Naive thymus-derived CD4-positive, alpha-beta T cell (primary cell): ENCODE measurements at regions not wholly inside any gene's neighbourhood (a gene's known extent, or its start where the extent isn't known, plus 50 kb on each side); places are given as distances from the start of the nearest gene placed in this dataset.

Experiments used
- ATAC-seq: fragments of 150-1000 bp; cut with Tn5 transposase; 2 replicates; pipeline ENCODE4 v1.10.0; 2021; ENCODE audit warnings: mild to moderate bottlenecking, moderate library complexity
- CTCF ChIA-PET: fragments of 350-600 bp; sonication (Branson Sonifier 250); formaldehyde crosslinking; loops from one replicate; lab custom pipeline; 2021; ENCODE audit warnings: antibody characterized with exemption; lab: Charles Lee
- POLR2A ChIA-PET: fragments of 350-600 bp; sonication (Branson Sonifier 250); formaldehyde crosslinking; loops from one replicate; lab custom pipeline; 2021; ENCODE audit warnings: antibody characterized with exemption, inconsistent platforms; lab: Charles Lee
- DNase-seq, 9 donors: peaks; one replicate each; pipeline versions ENCODE4 v3.0.0 to v3.0.0-alpha.2; 2020 to 2022; ENCODE audit warnings: mixed read lengths in 1 of 9
- H3K27ac ChIP-seq: one replicate; pipeline ENCODE4 v1.7.0; 2013; ENCODE audit warnings: mild to moderate bottlenecking, low read depth, low read length, moderate library complexity
- H3K27me3 ChIP-seq, 2 donors: one replicate each; pipeline ENCODE4 v1.7.0; 2013; ENCODE audit warnings: low read length in 2 of 2, mild to moderate bottlenecking in 2 of 2, moderate library complexity in 2 of 2; ENCODE audit not compliant: control insufficient read depth in 2 of 2, insufficient read depth in 2 of 2
- H3K36me3 ChIP-seq, 3 experiments: 1 replicate in 2 of 3; 2 replicates in 1 of 3; pipeline ENCODE4 v1.7.0; 2013; ENCODE audit warnings: low read length in 3 of 3, mild to moderate bottlenecking in 3 of 3, moderate library complexity in 1 of 3; ENCODE audit not compliant: insufficient read depth in 3 of 3, control insufficient read depth in 2 of 3
- H3K4me1 ChIP-seq, 2 donors: one replicate each; pipeline ENCODE4 v1.7.0; 2013; ENCODE audit warnings: low read length in 2 of 2, mild to moderate bottlenecking in 2 of 2, moderate library complexity in 1 of 2; ENCODE audit not compliant: control insufficient read depth in 2 of 2, insufficient read depth in 2 of 2
- H3K4me3 ChIP-seq: 2 replicates; pipeline ENCODE4 v1.7.0; 2013; ENCODE audit warnings: mild to moderate bottlenecking, low read length
- H3K9me3 ChIP-seq, 3 experiments: 1 replicate in 2 of 3; 2 replicates in 1 of 3; pipeline ENCODE4 v1.7.0; 2013; ENCODE audit warnings: low read length in 3 of 3; ENCODE audit not compliant: control insufficient read depth in 2 of 3
- H3K27ac Mint-ChIP-seq, 9 donors: one replicate each; pipeline ENCODE4 v1.8.0; 2020 to 2022; ENCODE audit warnings: mixed read lengths in 9 of 9, mild to moderate bottlenecking in 8 of 9, moderate library complexity in 5 of 9, inconsistent platforms in 2 of 9
- H3K27me3 Mint-ChIP-seq, 5 donors: one replicate each; pipeline ENCODE4 v1.8.0; 2021 to 2022; ENCODE audit warnings: mixed read lengths in 5 of 5, mild to moderate bottlenecking in 1 of 5
- H3K36me3 Mint-ChIP-seq, 5 donors: one replicate each; pipeline ENCODE4 v1.8.0; 2020 to 2022; ENCODE audit warnings: mixed read lengths in 5 of 5, mild to moderate bottlenecking in 3 of 5, inconsistent platforms in 1 of 5
- H3K4me1 Mint-ChIP-seq, 7 donors: one replicate each; pipeline ENCODE4 v1.8.0; 2020 to 2022; ENCODE audit warnings: mixed read lengths in 7 of 7, mild to moderate bottlenecking in 3 of 7, inconsistent platforms in 1 of 7
- H3K4me3 Mint-ChIP-seq, 10 donors: one replicate each; pipeline ENCODE4 v1.8.0; 2020 to 2022; ENCODE audit warnings: mild to moderate bottlenecking in 10 of 10, mixed read lengths in 10 of 10, moderate library complexity in 6 of 10, inconsistent platforms in 2 of 10
- H3K9me3 Mint-ChIP-seq, 11 donors: one replicate each; pipeline ENCODE4 v1.8.0; 2020 to 2022; ENCODE audit warnings: mixed read lengths in 11 of 11, mild to moderate bottlenecking in 4 of 11, inconsistent platforms in 1 of 11, moderate library complexity in 1 of 11
- intact Hi-C, 2 donors: fragments of 100-400 bp; cut with micrococcal nuclease; formaldehyde crosslinking; loops; one replicate each; pipeline ENCODE4 v1.15.1; 2023

DNA sequence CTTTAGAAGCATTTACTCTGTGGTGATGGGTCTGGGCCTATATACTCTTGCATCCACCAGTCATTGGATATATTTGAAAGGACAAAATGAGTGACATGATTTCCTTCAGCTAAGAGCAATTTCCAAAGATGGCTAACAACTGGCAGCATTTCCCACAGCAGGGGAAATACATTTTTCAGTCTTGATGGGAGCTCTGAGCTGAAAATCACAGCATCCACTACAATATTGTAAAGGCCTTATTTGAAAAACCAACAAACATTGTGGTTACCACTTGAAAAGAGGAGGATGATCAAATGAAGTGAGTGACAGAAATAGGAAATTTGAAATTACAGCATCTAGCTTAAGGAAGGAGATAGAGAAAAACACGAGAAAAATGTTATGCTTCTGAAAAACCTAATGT lies 705.0 kb upstream of the EPHA7 start:
- no peak for DNase-seq
- intact Hi-C loops: no loop called here
- no peak overlapping the region for H3K4me3 Mint-ChIP-seq
- no peaks in the 10 kb centered on the region for H3K27me3 ChIP-seq
- ChIA-PET CTCF (interaction anchor here (0.6 kb wide), 1 partner anchor 104 kb away, joined by 3 read pairs; no protein-coding TSS in a partner anchor), POLR2A (no interaction called here)
- H3K36me3 ChIP-seq: no peaks in the 10 kb centered on the region
- H3K27ac ChIP-seq: no peak overlapping the region
- H3K4me1 Mint-ChIP-seq: no peaks in the 10 kb centered on the region
- no peaks in the 10 kb centered on the region for H3K4me1 ChIP-seq
- H3K9me3 Mint-ChIP-seq: peaks cover 0 to 27% (median 0%) of the 10 kb centered on the region in 11 donors
- H3K4me3 ChIP-seq: no peak overlapping the region
- ATAC-seq: no peak
- no peaks in the 10 kb centered on the region for H3K27me3 Mint-ChIP-seq
- H3K9me3 ChIP-seq: no peaks in the 10 kb centered on the region
- no peaks in the 10 kb centered on the region for H3K36me3 Mint-ChIP-seq
- no peak overlapping the region for H3K27ac Mint-ChIP-seq

DNA sequence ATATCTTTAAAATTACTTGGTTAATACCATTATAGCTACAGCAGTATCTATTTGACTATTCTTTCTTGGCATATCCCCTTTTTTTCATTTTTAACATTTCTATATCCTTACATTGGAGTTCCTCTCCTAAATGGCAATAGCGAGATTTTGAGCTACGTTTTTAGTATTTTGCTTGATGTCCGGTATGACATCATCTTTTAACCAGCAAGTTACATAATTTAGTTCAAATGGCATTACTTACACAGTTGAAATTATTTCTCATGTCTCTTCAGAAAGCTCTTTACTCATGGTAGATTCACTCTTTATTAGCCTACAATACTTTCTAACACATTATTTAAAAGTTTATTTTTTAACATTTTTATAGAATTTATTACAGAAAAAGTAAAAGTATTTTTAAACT lies 701.7 kb upstream of the EPHA7 start:
- no peaks in the 10 kb centered on the region for H3K9me3 ChIP-seq
- POLR2A ChIA-PET: no interaction called here
- no peak overlapping the region for H3K27ac ChIP-seq
- H3K36me3 Mint-ChIP-seq: no peaks in the 10 kb centered on the region
- CTCF ChIA-PET: no interaction called here
- H3K27me3 ChIP-seq: no peaks in the 10 kb centered on the region
- no peaks in the 10 kb centered on the region for H3K4me1 ChIP-seq
- DNase-seq (no peak), ATAC-seq (no peak)
- H3K27ac Mint-ChIP-seq: no peak overlapping the region
- H3K4me3 Mint-ChIP-seq: no peak overlapping the region
- H3K27me3 Mint-ChIP-seq: no peaks in the 10 kb centered on the region
- H3K4me3 ChIP-seq: no peak overlapping the region
- H3K36me3 ChIP-seq: no peaks in the 10 kb centered on the region
- intact Hi-C loops: no loop called here
- H3K4me1 Mint-ChIP-seq: no peaks in the 10 kb centered on the region
- H3K9me3 Mint-ChIP-seq: peaks cover 0 to 28% (median 3%) of the 10 kb centered on the region in 11 donors

DNA sequence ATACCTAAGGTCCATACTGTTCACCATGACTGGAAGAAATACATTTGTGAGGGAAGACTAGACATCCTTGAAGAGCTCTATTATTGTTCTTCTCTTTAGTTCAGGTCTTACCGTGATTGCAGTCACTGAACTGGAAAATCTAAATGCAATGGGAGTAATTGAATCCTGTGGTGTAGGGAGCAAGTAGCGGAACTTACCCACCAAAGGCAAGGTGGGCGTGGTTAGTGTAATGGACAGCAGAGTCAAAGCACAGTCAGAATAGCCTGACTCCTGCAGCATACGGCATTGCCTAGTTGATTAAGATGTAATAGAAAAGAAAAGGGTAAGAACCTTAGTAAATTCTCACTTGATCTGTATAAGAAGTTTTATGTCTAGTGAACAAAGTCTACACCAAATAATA lies 679.7 kb upstream of the EPHA7 start:
- intact Hi-C loops: no loop called here
- Mint-ChIP-seq H3K27me3 (no peaks in the 10 kb centered on the region), H3K4me1 (no peaks in the 10 kb centered on the region), H3K9me3 (peaks cover 0 to 9% (median 0%) of the 10 kb centered on the region in 11 donors), H3K4me3 (no peak overlapping the region), H3K27ac (no peak overlapping the region), H3K36me3 (no peaks in the 10 kb centered on the region)
- DNase-seq (no peak), ATAC-seq (no peak)
- H3K4me1 ChIP-seq: no peaks in the 10 kb centered on the region
- no peak overlapping the region for H3K4me3 ChIP-seq
- no peaks in the 10 kb centered on the region for H3K36me3 ChIP-seq
- no peaks in the 10 kb centered on the region for H3K9me3 ChIP-seq
- CTCF ChIA-PET: no interaction called here
- POLR2A ChIA-PET: no interaction called here
- no peak overlapping the region for H3K27ac ChIP-seq
- H3K27me3 ChIP-seq: no peaks in the 10 kb centered on the region

DNA sequence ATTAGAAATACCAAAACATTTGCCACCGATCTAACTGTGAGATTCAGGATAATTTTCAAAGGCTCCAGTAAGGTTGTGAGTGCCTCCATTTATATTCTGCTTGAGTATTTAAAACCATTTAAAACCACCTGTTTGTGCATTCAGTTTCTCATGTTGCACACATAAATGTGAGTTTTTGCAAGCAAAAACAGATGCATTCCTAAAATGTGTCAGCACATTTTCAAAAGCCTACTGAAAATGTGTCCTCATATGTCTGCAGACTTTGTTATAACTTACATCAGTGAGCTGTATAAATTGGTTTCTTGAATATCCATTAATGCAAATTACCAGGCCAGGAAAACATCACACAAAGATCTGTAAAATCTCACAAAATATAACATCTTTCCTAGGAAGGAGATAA lies 676.6 kb upstream of the EPHA7 start:
- no peak overlapping the region for H3K4me3 Mint-ChIP-seq
- no peak overlapping the region for H3K27ac Mint-ChIP-seq
- Histone ChIP-seq H3K27me3 (no peaks in the 10 kb centered on the region), H3K4me3 (no peak overlapping the region), H3K36me3 (no peaks in the 10 kb centered on the region), H3K4me1 (no peaks in the 10 kb centered on the region), H3K27ac (no peak overlapping the region), H3K9me3 (no peaks in the 10 kb centered on the region)
- H3K4me1 Mint-ChIP-seq: no peaks in the 10 kb centered on the region
- intact Hi-C loops: no loop called here
- peaks cover 0 to 12% (median 0%) of the 10 kb centered on the region in 11 donors for H3K9me3 Mint-ChIP-seq
- no peaks in the 10 kb centered on the region for H3K36me3 Mint-ChIP-seq
- H3K27me3 Mint-ChIP-seq: no peaks in the 10 kb centered on the region
- DNase-seq (no peak), ATAC-seq (no peak)
- ChIA-PET CTCF (no interaction called here), POLR2A (no interaction called here)

DNA sequence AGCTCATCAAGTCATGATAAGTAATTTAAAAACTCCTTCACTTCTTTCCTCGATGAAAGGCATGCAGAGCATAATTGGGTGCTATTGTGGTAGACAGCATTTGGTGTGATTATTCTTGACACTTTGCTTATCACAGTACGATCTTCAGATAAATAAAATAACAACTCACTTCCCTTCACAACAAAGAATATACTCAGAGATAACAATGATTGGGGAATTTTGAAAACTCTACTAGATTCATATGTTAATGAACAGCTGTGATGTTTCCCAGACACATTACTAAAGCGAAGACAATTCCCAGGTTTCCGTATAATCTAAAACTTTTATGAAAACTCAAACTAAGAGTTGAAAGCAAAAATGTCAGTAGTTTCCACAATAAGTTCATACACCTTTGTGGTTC lies 670.6 kb upstream of the EPHA7 start:
- intact Hi-C loops: no loop called here
- DNase-seq (no peak), ATAC-seq (no peak)
- Histone ChIP-seq H3K27me3 (no peaks in the 10 kb centered on the region), H3K9me3 (no peaks in the 10 kb centered on the region), H3K36me3 (no peaks in the 10 kb centered on the region), H3K4me3 (no peak overlapping the region), H3K4me1 (no peaks in the 10 kb centered on the region), H3K27ac (no peak overlapping the region)
- H3K27me3 Mint-ChIP-seq: no peaks in the 10 kb centered on the region
- no peaks in the 10 kb centered on the region for H3K4me1 Mint-ChIP-seq
- H3K36me3 Mint-ChIP-seq: no peaks in the 10 kb centered on the region
- peaks cover 0 to 6% (median 0%) of the 10 kb centered on the region in 11 donors for H3K9me3 Mint-ChIP-seq
- CTCF ChIA-PET: no interaction called here
- H3K27ac Mint-ChIP-seq: no peak overlapping the region
- no peak overlapping the region for H3K4me3 Mint-ChIP-seq
- POLR2A ChIA-PET: no interaction called here

DNA sequence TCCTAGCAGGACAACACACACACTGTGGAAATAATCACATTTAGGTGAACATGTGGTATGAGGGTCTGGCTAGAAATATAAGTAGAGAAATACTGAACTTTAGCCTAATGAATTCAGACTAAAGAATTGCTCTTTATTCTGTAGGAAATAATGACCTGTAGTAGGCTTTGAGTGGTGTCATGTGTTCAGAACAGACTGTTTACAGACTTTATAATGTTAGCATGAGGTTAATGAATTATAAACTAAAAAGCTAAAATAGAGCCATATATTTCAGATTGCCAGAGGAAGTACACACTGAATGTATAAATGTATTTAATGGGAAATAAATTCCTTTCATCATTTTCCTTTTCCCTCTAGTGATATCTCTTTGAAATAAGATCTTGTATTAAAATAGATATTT lies 669.5 kb upstream of the EPHA7 start:
- H3K4me1 Mint-ChIP-seq: no peaks in the 10 kb centered on the region
- intact Hi-C loops: no loop called here
- DNase-seq (no peak), ATAC-seq (no peak)
- H3K9me3 ChIP-seq: no peaks in the 10 kb centered on the region
- no peaks in the 10 kb centered on the region for H3K27me3 ChIP-seq
- H3K9me3 Mint-ChIP-seq: peaks cover 0 to 6% (median 0%) of the 10 kb centered on the region in 11 donors
- no peaks in the 10 kb centered on the region for H3K36me3 ChIP-seq
- POLR2A ChIA-PET: no interaction called here
- H3K4me3 ChIP-seq: no peak overlapping the region
- H3K36me3 Mint-ChIP-seq: no peaks in the 10 kb centered on the region
- no peak overlapping the region for H3K27ac Mint-ChIP-seq
- H3K27ac ChIP-seq: no peak overlapping the region
- CTCF ChIA-PET: no interaction called here
- no peaks in the 10 kb centered on the region for H3K27me3 Mint-ChIP-seq
- H3K4me1 ChIP-seq: no peaks in the 10 kb centered on the region
- H3K4me3 Mint-ChIP-seq: no peak overlapping the region

DNA sequence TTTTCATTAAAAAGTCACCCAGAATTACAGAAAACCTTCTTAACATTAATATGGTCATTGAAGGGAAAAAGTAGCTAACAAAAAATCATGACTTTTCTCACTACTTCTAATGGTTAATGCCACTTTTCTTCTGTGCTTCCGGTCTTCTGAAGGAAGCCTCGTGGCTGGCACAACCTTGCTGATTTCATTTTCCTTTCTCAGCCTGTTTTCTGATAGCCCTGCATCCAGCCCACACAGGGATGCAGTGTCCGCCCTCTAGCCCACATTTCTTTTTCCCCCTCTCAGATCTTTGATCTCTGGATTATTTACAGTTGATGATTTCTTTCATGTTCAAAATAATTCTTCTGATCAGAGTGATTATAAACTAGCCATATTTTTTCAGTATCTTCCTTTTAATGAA lies 655.4 kb upstream of the EPHA7 start:
- Mint-ChIP-seq H3K4me3 (no peak overlapping the region), H3K9me3 (no peaks in the 10 kb centered on the region), H3K36me3 (no peaks in the 10 kb centered on the region), H3K27ac (no peak overlapping the region), H3K27me3 (no peaks in the 10 kb centered on the region), H3K4me1 (no peaks in the 10 kb centered on the region)
- no peak overlapping the region for H3K4me3 ChIP-seq
- DNase-seq (no peak), ATAC-seq (no peak)
- no peaks in the 10 kb centered on the region for H3K36me3 ChIP-seq
- ChIA-PET CTCF (no interaction called here), POLR2A (no interaction called here)
- no peak overlapping the region for H3K27ac ChIP-seq
- intact Hi-C loops: no loop called here
- no peaks in the 10 kb centered on the region for H3K9me3 ChIP-seq
- H3K4me1 ChIP-seq: no peaks in the 10 kb centered on the region
- no peaks in the 10 kb centered on the region for H3K27me3 ChIP-seq
